Astrocyte (in vitro differentiated cells and primary cell): ENCODE measurements at regions not wholly inside any gene's neighbourhood (a gene's known extent, or its start where the extent isn't known, plus 50 kb on each side); places are given as distances from the start of the nearest gene placed in this dataset.

ENCODE experiments used
- CTCF ChIP-seq: IDR thresholded peaks from 2 replicates; pipeline ENCODE4 v1.5.1; 2011; ENCODE audit warnings: low read depth, mild to moderate bottlenecking, inconsistent platforms, low read length, moderate library complexity; ENCODE audit not compliant: insufficient read depth
- EZH2 ChIP-seq: IDR thresholded peaks from 2 replicates; pipeline ENCODE4 v1.6.1; 2012; ENCODE audit warnings: mild to moderate bottlenecking, low read length, inconsistent platforms; ENCODE audit not compliant: insufficient read depth

DNA sequence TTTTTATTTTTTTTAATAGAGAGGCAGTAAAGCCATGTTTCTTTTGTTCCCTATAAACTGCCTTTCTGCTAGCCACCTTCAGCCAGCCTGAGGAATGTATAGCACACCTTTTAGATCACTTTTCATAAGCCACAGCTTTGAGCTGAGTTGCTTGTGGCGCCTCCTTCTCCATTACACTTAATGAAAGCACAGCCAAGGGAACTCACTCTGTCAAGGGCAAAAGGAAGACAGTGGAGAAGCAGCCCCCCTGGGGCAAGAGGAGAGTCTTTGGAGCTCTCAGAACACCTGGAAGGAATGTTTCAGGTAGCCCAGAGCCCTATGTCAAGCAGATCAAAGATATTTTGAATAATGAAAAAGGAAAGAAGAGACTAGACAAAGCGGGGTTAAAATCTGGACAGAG, 235.1 kb downstream of the CLIC5 start:
- TF ChIP-seq CTCF (no peak), EZH2 (no peak)
